ENCODE measurements at regions not wholly inside any gene's neighbourhood (a gene's known extent, or its start where the extent isn't known, plus 50 kb on each side); places are given as distances from the start of the nearest gene placed in this dataset.

DNA sequence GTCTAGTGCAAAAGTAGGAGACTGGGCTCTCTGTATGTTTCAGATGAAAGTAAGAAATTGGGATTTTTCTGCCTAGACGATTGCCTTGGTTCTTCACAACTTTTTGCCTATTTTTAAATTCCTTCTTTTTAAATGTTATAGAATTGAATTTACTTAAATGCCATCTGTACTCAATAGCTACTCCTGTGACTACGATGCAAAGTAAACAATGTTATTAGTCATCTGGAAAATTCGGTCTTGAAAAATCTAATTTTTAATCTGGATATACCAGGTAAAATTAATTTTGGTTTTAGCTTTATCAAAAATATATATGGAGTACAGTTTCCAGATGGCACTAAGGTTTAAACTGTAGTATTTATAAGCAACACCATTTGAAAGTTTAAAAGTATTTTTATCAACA lies 472.2 kb downstream of the UTRN start:
- in situ Hi-C loops (cut with HindIII; ENCODE audit: low pct_unique_long_range_greater_than_20kb, low sequenced_read_pairs) (no loop called here), intact Hi-C loops (cut with micrococcal nuclease; ENCODE audit: unreplicated experiment) (no loop called here)
- ATAC-seq (no peak), DNase-seq (ENCODE audit: low read depth, low spot score) (no peak)
- CTCF ChIA-PET: no interaction called here
- TF ChIP-seq REST (IDR thresholded peaks at IDR 0.05; ENCODE audit: insufficient read depth in 1 of 2, low read depth in 2 of 2, low read length in 1 of 2): no peak
- TF ChIP-seq, protein P1, sequence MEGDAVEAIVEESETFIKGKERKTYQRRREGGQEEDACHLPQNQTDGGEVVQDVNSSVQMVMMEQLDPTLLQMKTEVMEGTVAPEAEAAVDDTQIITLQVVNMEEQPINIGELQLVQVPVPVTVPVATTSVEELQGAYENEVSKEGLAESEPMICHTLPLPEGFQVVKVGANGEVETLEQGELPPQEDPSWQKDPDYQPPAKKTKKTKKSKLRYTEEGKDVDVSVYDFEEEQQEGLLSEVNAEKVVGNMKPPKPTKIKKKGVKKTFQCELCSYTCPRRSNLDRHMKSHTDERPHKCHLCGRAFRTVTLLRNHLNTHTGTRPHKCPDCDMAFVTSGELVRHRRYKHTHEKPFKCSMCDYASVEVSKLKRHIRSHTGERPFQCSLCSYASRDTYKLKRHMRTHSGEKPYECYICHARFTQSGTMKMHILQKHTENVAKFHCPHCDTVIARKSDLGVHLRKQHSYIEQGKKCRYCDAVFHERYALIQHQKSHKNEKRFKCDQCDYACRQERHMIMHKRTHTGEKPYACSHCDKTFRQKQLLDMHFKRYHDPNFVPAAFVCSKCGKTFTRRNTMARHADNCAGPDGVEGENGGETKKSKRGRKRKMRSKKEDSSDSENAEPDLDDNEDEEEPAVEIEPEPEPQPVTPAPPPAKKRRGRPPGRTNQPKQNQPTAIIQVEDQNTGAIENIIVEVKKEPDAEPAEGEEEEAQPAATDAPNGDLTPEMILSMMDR (IDR thresholded peaks at IDR 0.05): no peak
- no peak for TF ChIP-seq SIN3A (IDR thresholded peaks at IDR 0.05; ENCODE audit: borderline replicate concordance, insufficient read depth, low read depth, low read length)
- TF ChIP-seq TCF7L2 (IDR thresholded peaks at IDR 0.05; ENCODE audit: low read depth, low read length): no peak
- TF ChIP-seq POLR2AphosphoS5 (IDR thresholded peaks at IDR 0.05; ENCODE audit: low read depth, low read length): no peak
- POLR2A ChIA-PET: no interaction called here
- H3K36me3 ChIP-seq (ENCODE audit: control insufficient read depth, insufficient read depth, low read length): no peaks in the 10 kb centered on the region
- H3K4me3 ChIP-seq (ENCODE audit: low read depth in 2 of 2, low read length in 2 of 2): no peak overlapping the region
- BruUV-seq (replicated peaks): no TSS peak
- no peaks in the 10 kb centered on the region for H3K27me3 ChIP-seq (ENCODE audit: control insufficient read depth, insufficient read depth, low read length)
- no peaks in the 10 kb centered on the region for H3K4me1 ChIP-seq (ENCODE audit: control insufficient read depth, insufficient read depth, low read length)
- no peak overlapping the region for H3K27ac ChIP-seq (ENCODE audit: low read length)
- H3K9me3 ChIP-seq (ENCODE audit: control insufficient read depth, insufficient read depth, low read depth, low read length): no peaks in the 10 kb centered on the region

DNA sequence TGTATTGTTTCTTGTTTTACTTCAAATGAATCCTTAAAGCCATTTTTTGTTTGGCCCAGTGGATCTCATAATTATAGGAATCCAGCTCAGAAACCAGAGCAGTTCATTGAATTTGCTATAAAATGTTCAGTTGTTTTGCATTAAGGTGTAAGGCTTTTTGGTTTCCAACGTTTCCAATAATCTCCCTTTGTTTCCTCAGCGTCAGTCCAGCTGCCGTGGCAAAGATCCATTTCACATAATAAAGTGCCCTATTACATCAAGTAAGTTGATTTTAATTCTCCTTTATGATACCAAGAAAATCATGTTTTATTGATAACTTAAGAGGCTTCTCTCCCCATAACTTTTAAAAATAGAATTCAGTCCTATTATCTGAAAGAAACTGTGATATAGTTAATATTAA lies 472.6 kb downstream of the UTRN start:
- no peaks in the 10 kb centered on the region for H3K36me3 ChIP-seq (ENCODE audit: control insufficient read depth, insufficient read depth, low read length)
- no peak for DNase-seq (ENCODE audit: low read depth, low spot score)
- intact Hi-C loops (cut with micrococcal nuclease; ENCODE audit: unreplicated experiment): no loop called here
- BruUV-seq (replicated peaks): no TSS peak
- no peak for ATAC-seq
- H3K4me1 ChIP-seq (ENCODE audit: control insufficient read depth, insufficient read depth, low read length): no peaks in the 10 kb centered on the region
- no peak for TF ChIP-seq TCF7L2 (IDR thresholded peaks at IDR 0.05; ENCODE audit: low read depth, low read length)
- TF ChIP-seq REST (IDR thresholded peaks at IDR 0.05; ENCODE audit: insufficient read depth in 1 of 2, low read depth in 2 of 2, low read length in 1 of 2): no peak
- TF ChIP-seq, protein P1 (IDR thresholded peaks at IDR 0.05): no peak
- TF ChIP-seq SIN3A (IDR thresholded peaks at IDR 0.05; ENCODE audit: borderline replicate concordance, insufficient read depth, low read depth, low read length): no peak
- TF ChIP-seq POLR2AphosphoS5 (IDR thresholded peaks at IDR 0.05; ENCODE audit: low read depth, low read length): no peak
- in situ Hi-C loops (cut with HindIII; ENCODE audit: low pct_unique_long_range_greater_than_20kb, low sequenced_read_pairs): no loop called here
- CTCF ChIA-PET: no interaction called here
- H3K27me3 ChIP-seq (ENCODE audit: control insufficient read depth, insufficient read depth, low read length): no peaks in the 10 kb centered on the region
- H3K9me3 ChIP-seq (ENCODE audit: control insufficient read depth, insufficient read depth, low read depth, low read length): no peaks in the 10 kb centered on the region
- POLR2A ChIA-PET: no interaction called here
- no peak overlapping the region for H3K4me3 ChIP-seq (ENCODE audit: low read depth in 2 of 2, low read length in 2 of 2)
- no peak overlapping the region for H3K27ac ChIP-seq (ENCODE audit: low read length)
